Erythroblast (primary cell): ENCODE measurements at regions not wholly inside any gene's neighbourhood (a gene's known extent, or its start where the extent isn't known, plus 50 kb on each side); places are given as distances from the start of the nearest gene placed in this dataset.
A peak's percentile ranks its signal among the peaks of the same experiment; 100 is the strongest.

Experiments used
- DNase-seq, 2 experiments: peaks; one replicate each; lab custom pipeline; 2025; lab: John Stamatoyannopoulos, UW
- GATA1 ChIP-seq: IDR thresholded peaks from 2 replicates; pipeline ENCODE4 v1.6.1; 2011; ENCODE audit warnings: low read depth, mild to moderate bottlenecking, control low read depth, low read length, moderate library complexity
- POLR2A ChIP-seq: IDR thresholded peaks from 2 replicates; pipeline ENCODE4 v1.6.1; 2011; ENCODE audit warnings: mild to moderate bottlenecking, low read length

- no peak for TF ChIP-seq POLR2A
- TF ChIP-seq GATA1: no peak
- no peak for DNase-seq
These were observed 412.1 kb upstream of the RASGEF1B start for GRCh38 chr4:81883530-81884450.

GRCh38 chr4:81883004-81883403 is 411.3 kb upstream of the RASGEF1B start:
- TF ChIP-seq GATA1: no peak
- DNase-seq: no peak

GRCh38 chr4:81881855-81882621 is 410.3 kb upstream of the RASGEF1B start:
- TF ChIP-seq POLR2A (no peak), GATA1 (no peak)
- DNase-seq: no peak

- TF ChIP-seq POLR2A (no peak), GATA1 (no peak)
- DNase-seq: no peak
These were observed 404.4 kb upstream of the RASGEF1B start for GRCh38 chr4:81876106-81876505.

GRCh38 chr4:81874661-81875515 is 403.2 kb upstream of the RASGEF1B start:
- DNase-seq: no peak
- TF ChIP-seq GATA1: no peak
- no peak for TF ChIP-seq POLR2A

- no peak for DNase-seq
- TF ChIP-seq POLR2A (no peak), GATA1 (no peak)
These were observed 398.6 kb upstream of the RASGEF1B start for GRCh38 chr4:81870275-81870674.

GRCh38 chr4:81860111-81860510 is 388.4 kb upstream of the RASGEF1B start:
- DNase-seq: no peak
- TF ChIP-seq GATA1: no peak
- TF ChIP-seq POLR2A: no peak

GRCh38 chr4:81854406-81854805 is 382.7 kb upstream of the RASGEF1B start:
- TF ChIP-seq POLR2A (no peak), GATA1 (no peak)
- DNase-seq: no peak

GRCh38 chr4:81852031-81852715 is 380.5 kb upstream of the RASGEF1B start:
- no peak for TF ChIP-seq POLR2A
- no peak for TF ChIP-seq GATA1
- DNase-seq: no peak

GRCh38 chr4:81850701-81851100 is 379.0 kb upstream of the RASGEF1B start:
- no peak for TF ChIP-seq GATA1
- TF ChIP-seq POLR2A: no peak
- DNase-seq: no peak

GRCh38 chr4:81845761-81846160 is 374.1 kb upstream of the RASGEF1B start:
- peak; percentile 22 to 25 for DNase-seq

GRCh38 chr4:81845273-81845672 is 373.6 kb upstream of the RASGEF1B start:
- TF ChIP-seq POLR2A: no peak
- TF ChIP-seq GATA1: no peak
- DNase-seq: peak; percentile 51 to 71

More at GRCh38 chr4:81845761-81846160, 374.1 kb upstream of the RASGEF1B start:
- no peak for TF ChIP-seq GATA1
- TF ChIP-seq POLR2A: no peak

GRCh38 chr4:81844717-81845116 is 373.0 kb upstream of the RASGEF1B start:
- peak; percentile 89 to 90 for DNase-seq
- TF ChIP-seq POLR2A: no peak
- no peak for TF ChIP-seq GATA1
